HG03196 (cell line): ENCODE measurements at regions not wholly inside any gene's neighbourhood (a gene's known extent, or its start where the extent isn't known, plus 50 kb on each side); places are given as distances from the start of the nearest gene placed in this dataset.

Source experiments
- ATAC-seq: cut with Tn5 transposase; IDR thresholded peaks from one replicate; pipeline ENCODE4 v1.9.1; 2021; ENCODE audit not compliant: unreplicated experiment

DNA sequence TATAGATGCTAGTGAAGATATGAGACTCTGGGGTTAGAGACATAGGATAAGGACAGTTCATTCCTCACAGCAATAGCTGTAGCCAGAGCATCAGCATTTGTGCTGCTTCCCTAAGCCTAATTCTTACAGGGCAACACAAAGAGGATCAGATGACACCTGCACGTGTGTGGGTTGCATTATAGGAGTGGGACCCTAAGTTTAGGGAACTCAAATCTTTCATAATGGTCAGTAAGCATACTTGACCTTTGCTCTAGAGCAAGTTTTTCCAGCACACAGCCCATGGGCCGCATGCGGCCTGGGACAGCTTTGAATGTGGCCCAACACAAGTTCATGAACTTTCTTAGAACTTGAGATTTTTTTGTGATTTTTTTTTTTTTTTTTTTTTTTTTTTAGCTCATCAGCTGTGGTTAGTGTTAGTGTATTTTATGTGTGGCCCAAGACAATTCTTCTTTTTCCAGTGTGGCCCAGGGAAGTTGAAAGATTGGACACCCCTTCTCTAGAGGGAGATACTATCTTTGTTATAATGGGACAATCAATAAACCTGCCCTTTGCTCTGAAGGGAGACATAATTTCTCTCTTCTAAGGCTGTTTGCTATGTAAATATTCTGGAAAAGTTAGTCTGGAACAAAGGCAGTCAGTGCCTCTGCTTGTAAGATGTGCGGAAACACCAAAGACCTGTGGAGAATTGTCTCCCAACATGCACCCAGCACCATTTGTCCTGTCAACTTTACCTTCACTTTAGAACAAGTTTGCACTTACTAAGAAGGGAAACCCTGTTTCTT is 650.2 kb downstream of the ZNF674 start:
- no peak for ATAC-seq

DNA sequence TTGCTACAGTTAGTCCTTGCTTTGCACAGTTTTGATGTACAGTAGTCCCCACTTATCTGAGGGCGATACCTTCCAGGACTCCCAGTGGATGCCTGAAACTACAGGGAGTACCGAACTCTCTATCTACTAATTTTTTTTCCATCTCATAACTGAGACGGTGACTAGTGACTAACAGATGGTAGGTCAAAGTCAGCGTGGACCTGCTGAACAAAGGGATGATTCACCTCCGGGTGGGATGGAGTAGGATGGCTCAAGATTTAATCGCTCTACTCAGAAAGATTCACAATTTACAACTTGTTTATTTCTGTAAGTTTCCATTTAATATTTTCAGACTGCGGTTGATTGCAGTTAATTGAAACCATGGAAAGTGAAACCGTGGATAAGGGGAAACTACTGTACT is 655.8 kb downstream of the ZNF674 start:
- no peak for ATAC-seq

DNA sequence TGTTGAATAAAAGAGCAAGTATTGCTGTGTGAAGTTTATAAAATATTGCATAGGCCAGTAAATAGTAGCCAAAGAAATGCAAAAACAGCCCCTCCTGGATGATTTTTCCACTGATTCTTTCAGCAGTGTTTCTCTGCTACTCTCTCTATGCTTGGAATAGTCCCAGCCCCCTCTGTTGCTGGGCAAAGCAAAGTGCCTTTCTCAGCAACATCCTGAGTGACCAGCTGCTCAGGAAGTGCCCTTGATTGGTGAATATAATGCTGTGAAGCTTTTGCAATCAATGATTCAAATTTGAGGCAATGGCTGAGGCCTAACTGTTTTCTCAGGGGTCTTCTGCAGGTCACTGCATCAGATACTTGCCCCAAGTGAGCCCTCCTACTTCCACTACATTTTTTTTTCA is 656.7 kb downstream of the ZNF674 start:
- ATAC-seq = no peak

DNA sequence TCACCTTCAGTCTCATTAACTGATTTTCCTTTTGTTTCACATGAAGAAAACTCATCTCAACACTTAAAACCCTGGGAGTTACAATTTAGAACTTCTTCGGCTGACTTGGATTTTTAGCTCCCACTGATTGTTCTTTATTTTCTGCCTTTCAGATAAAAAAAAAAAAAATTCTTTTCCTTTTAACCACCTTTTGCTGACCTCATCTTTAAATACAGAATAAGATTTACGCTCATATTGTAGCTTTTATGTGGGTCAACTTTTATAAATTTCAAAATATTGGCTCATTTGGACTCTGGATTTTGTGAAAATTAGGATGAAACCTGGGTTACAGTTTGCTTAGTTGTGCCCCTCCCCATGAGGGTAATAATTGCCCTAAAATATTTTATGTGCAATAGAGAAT is 659.3 kb downstream of the ZNF674 start:
- no peak for ATAC-seq

DNA sequence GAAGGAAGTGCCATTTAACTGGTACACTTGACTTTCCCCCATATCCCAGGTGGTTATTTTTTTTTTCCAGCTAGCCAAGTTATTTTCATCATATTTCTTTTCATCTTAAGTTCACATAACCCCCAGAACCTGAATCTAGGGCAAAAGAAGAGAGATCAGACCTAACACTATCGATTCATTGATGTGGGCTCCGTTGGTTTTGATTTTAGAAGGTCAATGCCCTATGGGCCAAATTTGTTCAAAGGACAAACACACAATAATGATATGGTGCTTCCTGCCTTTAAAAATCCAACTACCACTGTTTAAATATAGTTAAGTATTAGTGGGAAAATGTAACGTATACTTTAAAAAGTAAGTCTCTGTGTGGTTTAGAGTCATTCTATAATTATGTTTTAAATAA is 665.7 kb downstream of the ZNF674 start:
- no peak for ATAC-seq

DNA sequence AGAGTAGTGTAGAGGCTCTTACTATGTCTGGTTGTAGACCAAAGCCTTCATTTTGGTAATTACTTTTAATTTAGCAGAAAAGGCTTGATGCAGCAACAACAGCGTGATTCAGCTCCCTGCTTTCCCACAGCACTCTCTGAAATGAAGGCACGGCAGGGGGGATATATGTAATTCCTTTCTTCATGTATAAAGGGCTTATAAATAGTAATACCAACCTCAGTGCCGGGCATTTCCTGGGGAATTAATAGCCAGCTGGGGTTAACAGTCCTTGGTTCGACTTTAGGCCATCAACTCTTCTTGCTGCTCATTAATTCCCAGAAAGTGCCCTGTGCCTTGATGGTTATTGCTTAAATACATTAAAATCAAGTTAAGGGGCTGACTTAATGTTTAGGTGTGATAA is 669.0 kb downstream of the ZNF674 start:
- ATAC-seq = no peak

DNA sequence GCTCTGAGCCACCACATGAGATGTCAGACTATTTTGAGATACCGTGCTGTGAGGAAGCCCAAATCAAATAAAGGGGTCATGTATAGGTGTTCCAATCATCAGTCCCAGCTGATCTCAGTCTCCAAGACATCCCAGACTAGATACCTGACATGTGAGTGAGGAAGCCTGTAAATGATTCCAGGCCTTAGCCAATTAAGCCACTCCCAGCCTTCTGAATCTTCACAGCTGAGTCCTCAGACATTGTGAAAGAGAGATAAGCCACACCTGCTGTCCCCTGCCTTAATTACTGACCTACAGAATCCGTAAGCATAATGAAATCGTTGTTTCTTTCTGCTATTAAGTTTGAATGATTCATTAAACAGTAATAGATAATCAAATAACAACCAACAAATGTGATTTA is 671.4 kb downstream of the ZNF674 start:
- ATAC-seq = no peak

DNA sequence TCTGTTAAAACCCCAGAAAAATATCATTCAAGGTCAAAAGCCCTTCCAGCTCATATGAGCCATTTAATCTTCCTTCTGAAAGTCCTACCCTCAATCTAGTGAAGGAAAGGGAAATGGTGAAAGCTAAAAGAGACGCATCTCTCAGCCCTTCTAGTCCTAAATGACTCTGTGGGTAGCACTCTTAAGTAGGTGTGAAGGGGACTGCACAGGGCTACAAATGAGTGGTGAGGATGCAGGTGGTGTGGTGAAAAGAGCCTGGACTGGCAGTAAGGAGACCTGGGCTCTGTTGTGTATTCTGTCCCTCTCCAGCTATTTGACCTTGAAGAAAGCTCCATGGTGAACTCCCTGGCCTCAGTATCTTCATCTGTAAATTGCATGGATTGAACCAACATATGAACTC is 671.8 kb upstream of the DIPK2B start:
- ATAC-seq = no peak

DNA sequence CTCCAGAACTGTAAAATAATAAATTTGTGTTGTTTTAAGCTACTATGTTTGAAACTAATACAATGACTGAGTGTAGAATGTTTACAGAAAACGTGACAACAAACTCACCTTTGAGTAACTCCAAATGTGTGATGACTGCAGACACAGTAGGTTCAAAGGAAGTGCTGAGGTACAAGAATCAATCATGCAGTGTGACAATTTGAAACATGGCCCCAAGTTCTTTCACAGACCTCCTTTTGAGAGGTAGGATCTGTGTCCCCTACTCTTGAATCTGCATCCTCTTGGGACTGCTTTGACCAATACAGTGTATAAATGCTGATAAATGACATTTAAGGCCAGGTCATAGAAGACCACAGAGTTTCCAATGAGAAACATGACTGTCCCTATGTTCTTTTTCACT is 667.7 kb upstream of the DIPK2B start:
- no peak for ATAC-seq

DNA sequence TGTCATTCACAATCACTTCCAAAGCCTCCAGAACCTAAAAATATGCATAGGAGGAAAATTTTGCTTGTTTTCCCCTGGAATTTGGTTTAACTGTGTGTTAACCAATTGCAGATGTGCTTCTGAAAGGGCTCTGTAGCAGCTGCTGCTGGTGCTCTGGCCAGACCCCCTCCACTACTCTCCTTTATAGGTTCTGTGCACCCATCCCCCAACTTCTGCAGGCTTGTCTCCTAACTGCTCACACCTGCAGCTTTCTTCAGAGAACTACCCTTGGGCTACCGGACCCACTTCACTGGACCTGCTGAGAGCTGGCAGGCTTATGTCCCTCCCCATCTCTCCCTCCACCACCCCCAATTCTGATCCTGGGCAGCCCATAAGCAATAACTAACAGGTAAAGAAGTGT is 662.1 kb upstream of the DIPK2B start:
- no peak for ATAC-seq

DNA sequence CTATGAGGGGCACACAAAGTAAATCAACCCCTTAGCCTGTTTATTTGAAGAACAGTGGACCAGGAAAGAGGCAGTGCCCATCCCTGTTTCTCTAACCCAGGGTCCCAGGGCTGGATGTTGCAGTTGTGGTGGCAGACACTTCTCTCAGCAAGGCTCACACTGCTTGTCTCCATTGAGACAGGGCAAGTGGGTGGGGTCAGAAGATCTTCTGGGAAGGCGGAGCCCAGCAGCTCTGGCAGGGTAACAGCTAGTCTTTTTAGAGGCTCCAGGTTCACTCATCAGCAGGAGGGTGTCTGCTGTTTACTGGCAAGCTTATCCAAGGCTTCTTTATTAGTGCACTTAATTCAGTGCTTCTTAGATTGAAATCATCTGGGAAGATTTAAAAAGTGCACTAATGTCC is 659.8 kb upstream of the DIPK2B start:
- no peak for ATAC-seq

DNA sequence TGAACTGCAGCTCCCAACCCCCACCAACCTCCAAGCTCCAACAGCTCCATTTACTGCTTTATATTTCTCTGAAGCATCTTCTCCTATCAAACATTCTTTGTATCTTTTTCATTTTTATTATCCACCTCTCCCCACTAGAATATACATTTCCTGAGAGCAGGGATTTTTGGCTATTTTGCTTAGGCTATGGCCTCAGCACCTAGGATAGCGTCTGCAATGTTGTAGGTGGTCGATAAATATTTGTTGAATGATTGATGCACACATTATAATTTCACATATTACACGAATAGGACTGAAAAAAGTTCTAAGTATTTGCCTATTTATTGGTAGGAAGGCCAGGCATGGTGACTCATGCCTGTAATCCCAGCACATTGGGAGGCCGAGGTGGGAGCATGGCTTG is 658.7 kb upstream of the DIPK2B start:
- no peak for ATAC-seq

DNA sequence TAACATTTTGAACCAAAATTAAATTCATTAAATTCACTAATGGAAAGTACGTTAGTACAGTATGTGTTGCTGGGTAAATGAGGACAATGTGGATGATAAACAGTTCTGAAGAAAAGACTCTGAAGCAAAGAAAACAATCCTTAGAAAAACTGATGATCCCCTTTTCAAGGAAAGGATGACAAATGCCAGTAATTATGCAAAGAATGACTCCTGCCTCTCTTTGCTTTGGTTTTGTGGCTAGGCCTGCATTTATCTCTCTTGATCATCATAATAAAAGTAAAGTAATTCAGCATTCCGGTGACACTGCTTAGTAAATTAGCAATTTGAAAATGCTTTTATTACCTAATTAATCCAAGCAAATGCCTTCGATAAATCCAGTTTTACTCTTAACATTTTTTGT is 652.2 kb upstream of the DIPK2B start:
- ATAC-seq = no peak

DNA sequence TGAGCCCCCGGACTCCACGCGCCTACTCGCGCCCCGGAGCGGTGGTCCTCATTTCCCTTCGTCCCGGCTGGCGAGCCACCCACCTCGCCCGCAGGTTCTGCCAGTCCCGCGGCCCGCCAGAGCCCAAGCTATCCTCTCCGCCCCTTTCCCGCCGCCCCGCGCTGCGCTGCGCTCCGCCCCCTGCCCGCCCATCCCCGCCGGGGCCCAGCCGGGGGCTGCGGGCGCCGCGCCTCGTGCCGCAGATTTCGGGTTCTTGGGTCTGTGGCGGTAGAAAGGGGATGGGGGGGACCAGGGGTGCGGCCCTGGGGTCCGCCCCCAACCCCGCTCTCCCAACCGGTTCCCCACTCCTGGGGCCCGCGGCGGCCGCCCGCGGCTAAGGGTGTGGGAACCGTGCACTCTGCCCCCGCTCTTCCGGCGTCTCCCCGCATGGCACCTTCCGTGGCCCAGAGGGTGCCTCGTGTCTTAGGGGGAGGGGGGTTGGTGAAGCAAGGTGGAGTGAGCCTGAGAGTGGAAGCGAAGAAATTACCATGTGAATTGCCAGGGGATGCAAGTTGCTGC is 650.8 kb upstream of the DIPK2B start:
- ATAC-seq = no peak

DNA sequence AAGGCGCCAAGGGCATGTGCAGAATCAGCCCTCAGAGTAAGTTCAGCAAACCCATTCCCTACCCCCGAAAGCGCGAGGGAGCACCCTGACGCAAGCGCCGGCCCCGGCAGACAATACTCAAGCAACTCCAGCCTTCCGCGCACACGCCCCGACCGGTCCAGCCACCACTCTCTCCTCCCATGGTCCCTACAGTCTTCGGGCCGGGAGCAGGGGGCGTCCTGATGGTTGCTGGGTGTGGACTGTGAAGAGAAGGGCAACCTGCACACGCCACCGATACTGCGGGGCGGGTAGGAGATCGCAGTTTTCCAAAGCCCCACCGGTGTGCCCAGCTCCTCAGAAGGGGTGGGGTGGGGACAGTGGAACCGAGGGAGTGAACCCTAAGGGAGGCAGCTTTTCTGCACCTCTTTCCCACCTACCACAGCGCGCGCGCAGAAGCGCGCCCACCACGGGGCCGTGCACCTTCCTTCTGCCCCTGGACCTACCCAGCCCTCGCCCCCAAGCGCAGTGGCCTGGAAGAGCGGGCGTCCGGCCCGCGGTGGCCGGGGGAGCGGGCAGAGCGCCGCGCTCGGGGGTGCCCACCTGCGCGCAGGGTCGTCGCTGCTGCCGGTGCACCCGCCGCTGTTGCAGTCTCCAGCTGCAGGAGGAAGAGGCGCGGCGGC is 650.2 kb upstream of the DIPK2B start:
- ATAC-seq = no peak

DNA sequence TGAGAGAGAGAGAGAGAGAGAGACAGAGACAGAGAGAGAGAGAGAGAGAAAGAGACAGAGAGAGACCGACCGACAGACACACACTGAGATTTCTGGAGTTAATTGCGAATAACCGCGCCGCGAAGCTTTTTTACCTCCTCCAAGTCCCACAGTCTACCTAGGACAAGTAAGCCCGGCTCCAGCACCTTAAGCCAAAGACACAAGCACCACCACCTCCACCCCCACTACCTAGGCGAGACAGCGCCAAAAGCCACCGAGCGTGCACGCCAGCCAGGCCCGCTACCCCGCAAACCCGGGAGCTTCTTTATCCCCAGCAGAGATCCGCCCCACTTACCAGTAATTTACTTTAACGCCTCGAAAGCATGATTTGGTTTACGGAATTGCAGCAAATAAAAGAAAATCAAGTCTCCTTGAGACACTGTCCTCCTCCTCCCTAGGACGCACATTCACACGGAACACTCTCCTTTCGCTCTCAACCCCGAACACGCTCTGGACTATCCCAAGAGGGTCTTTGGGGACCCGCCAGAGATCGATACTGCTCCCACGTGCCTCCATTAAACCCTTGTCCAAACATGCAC is 649.6 kb upstream of the DIPK2B start:
- ATAC-seq = no peak

DNA sequence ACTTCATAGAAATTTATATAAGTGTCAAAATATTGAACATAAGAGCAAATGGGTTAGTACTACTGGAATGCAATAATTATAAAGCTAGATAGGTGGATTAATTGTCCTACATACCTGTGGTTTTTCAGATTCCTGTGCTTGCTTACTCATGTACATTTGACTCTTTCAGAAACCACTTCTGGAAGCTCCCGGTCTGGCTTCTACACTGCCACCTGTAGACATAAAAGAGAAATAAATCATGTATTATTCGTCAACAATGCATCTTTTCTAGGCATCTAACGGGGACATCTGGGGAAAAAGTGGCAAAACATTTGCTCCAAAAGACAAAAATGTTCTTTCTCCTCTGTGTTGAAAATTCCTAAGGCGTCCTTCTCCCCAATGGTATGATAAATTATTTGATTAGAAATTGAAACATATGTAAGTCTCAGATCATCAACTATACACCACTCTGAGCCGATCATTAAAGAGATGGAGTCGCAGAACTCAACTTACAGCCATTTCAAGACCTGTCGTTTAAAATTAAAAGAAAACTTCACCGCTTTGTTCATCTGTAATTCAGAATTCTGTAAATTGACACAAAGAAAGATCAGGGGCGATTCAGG is 648.7 kb upstream of the DIPK2B start:
- ATAC-seq = no peak

DNA sequence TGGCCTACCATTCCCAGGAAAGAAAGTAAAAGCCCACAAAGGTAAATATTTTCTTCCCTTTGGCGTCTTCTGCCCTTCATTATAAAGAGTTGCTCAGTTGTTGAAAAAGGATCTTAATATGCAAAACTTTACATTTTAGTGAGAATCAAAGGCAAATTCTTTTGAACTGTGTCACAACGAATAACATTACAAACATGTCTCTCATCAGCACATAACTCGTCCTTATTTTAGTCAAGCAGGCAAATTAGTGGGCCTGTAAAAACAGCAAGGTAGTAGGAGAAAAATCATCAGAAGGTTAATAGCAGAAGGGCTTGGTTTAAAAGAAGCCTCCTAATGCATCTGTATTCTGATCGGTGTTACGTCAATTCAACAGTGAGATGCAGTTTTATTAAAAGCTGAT is 647.3 kb upstream of the DIPK2B start:
- no peak for ATAC-seq

DNA sequence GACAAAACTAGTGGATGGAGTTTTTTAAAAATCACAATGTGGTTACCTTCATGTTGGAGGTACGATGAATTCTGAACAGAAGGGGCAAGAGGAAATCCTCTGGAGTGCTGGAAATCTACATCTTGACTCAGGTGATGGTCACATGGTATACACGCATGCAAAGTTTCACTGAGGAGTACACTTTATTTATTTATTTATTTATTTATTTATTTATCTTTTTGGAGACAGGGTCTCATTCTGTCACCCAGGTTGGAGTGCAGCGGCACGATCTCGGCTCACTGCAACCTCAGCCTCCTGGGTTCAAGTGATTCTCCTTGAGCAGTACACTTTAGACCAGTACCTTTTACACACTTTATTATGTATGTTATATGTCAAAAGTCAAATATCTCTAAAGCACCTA is 645.7 kb upstream of the DIPK2B start:
- no peak for ATAC-seq

DNA sequence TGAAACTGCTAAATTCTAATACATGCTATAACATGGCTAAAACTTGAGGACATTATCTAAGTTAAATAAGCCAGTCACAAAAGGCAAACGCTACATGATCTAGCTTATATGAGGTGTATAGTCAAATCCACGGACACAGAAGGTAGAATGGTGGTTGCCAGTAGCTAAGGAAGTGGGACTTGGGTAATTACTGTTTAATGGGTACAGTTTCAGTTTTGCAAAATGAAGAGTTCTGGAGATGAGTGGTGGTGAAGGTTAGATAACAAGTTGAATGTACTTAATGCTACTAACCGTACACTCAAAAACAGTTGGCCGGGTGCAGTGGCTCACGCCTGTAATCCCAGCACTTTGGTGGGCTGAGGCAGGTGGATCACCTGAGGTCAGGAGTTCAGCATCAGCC is 644.5 kb upstream of the DIPK2B start:
- no peak for ATAC-seq

DNA sequence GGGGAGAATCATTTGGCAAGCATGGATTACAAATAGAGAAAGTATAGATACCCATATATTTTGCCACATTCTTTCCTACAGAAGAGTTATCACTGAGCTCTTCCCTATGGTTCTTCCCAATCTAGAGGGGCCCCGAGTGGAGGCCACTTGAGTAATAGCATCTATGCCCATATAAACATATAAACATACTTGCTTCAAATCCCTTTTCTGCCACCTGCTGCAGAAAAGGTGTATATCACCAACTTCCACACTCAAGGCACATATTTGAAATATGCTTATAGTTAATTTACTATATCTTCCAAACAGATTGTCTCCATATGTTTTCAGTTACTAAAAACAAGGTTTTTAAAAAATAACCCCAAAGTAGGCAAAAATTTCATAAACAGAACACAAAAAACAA is 642.8 kb upstream of the DIPK2B start:
- ATAC-seq = no peak

DNA sequence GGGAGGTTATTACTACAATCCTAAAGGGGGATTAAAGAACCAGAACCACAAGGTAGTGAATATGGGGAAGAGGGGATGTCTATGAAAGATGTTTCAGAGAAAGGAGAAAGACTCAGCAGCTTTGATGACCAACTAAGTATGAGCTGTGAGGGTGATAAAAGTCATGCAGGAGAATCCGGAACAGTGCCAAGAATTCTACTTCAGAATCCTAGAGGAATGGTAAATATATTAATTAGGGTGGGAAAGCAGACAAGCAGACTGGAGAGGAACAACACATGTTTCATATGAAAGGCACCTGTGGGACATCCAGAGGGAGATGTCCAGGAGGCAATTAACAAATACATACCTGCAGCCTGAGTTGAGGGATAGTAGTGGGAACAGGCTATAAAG is 642.2 kb upstream of the DIPK2B start:
- no peak for ATAC-seq
